Testis (tissue), 2 donors: ENCODE measurements at regions not wholly inside any gene's neighbourhood (a gene's known extent, or its start where the extent isn't known, plus 50 kb on each side); places are given as distances from the start of the nearest gene placed in this dataset.
A peak's percentile ranks its signal among the peaks of the same experiment; 100 is the strongest.

ENCODE experiments used
- DNase-seq: peaks from one replicate; pipeline ENCODE4 v3.0.0-alpha.2; 2019
- H3K27ac ChIP-seq, 2 donors: fragments of 200-600 bp; sonication (generic); one replicate each; pipeline ENCODE4 v1.5.1; 2019
- H3K27me3 ChIP-seq: fragments of 200-600 bp; sonication (generic); one replicate; pipeline ENCODE4 v1.5.1; 2019
- H3K36me3 ChIP-seq: fragments of 200-600 bp; sonication (generic); one replicate; pipeline ENCODE4 v1.5.1; 2017; ENCODE audit warnings: low read depth; ENCODE audit errors: missing control alignments
- H3K4me1 ChIP-seq: fragments of 200-600 bp; sonication (generic); one replicate; pipeline ENCODE4 v1.5.1; 2019
- H3K4me3 ChIP-seq, 2 donors: fragments of 200-600 bp; sonication (generic); one replicate each; pipeline ENCODE4 v1.5.1; 2017 to 2019
- H3K9me3 ChIP-seq: fragments of 200-600 bp; sonication (generic); one replicate; pipeline ENCODE4 v1.5.1; 2017
- CTCF ChIP-seq, 3 experiments: fragments of 450-650 bp in 2 of 3; fragments of 200-600 bp in 1 of 3; sonication (generic) in 1 of 3; IDR thresholded peaks; one replicate each; pipeline ENCODE4 v1.5.1; 2016 to 2019; ENCODE audit warnings: antibody characterized with exemption in 3 of 3, mild to moderate bottlenecking in 2 of 3, moderate library complexity in 1 of 3
- POLR2A ChIP-seq: fragments of 450-650 bp; IDR thresholded peaks from one replicate; pipeline ENCODE4 v1.6.1; 2017; ENCODE audit warnings: antibody characterized with exemption, mild to moderate bottlenecking, moderate library complexity
- WGBS, 2 donors: methylation state at CpG; one replicate each; pipeline ENCODE4 v1.1.5; 2018; 5-methylcytosine and 5-hydroxymethylcytosine counted together
- intact Hi-C: fragments of 100-400 bp; cut with DNase I; formaldehyde crosslinking; loops from one replicate; pipeline ENCODE4 v1.15.1; 2023; ENCODE audit warnings: low total_unique reads

- Histone ChIP-seq H3K36me3 (no peaks in the 10 kb centered on the region), H3K4me1 (peaks cover 5% of the 10 kb centered on the region), H3K27ac (peak overlapping the region in 1 of 2 donors; percentile 37), H3K4me3 (no peak overlapping the region), H3K27me3 (no peaks in the 10 kb centered on the region), H3K9me3 (no peaks in the 10 kb centered on the region)
- no peak for TF ChIP-seq CTCF (IDR thresholded peaks at IDR 0.05)
- TF ChIP-seq POLR2A, result no peak
- intact Hi-C loops, result loop anchor here (10.0 kb wide), 1 partner anchor 929 kb away; no protein-coding TSS in a partner anchor
- WGBS, 2 donors, result 62% methylated on average over 13 of the region's 13 CpGs
- peak; percentile 51 for DNase-seq
Measured at GRCh38 chr1:244273845-244274619, 177.7 kb downstream of the ADSS2 start.

GRCh38 chr1:244276646-244277045 is 175.1 kb downstream of the ADSS2 start:
- Histone ChIP-seq H3K36me3 (no peaks in the 10 kb centered on the region), H3K4me3 (no peak overlapping the region), H3K4me1 (peaks cover 5% of the 10 kb centered on the region), H3K9me3 (no peaks in the 10 kb centered on the region), H3K27ac (no peak overlapping the region), H3K27me3 (no peaks in the 10 kb centered on the region)
- no peak for DNase-seq
- TF ChIP-seq POLR2A, result no peak
- no peak for TF ChIP-seq CTCF (IDR thresholded peaks at IDR 0.05)
- 31 to 36% methylated on average over 3 of the region's 3 CpGs for WGBS, 2 donors
- intact Hi-C loops, result loop anchor here (10.0 kb wide), 1 partner anchor 932 kb away; no protein-coding TSS in a partner anchor

GRCh38 chr1:244280201-244280600 is 171.5 kb downstream of the ADSS2 start:
- TF ChIP-seq POLR2A (no peak), CTCF (IDR thresholded peaks at IDR 0.05) (no peak)
- H3K4me3 ChIP-seq, result no peak overlapping the region
- H3K36me3 ChIP-seq, result no peaks in the 10 kb centered on the region
- 67 to 72% methylated on average over 7 of the region's 7 CpGs for WGBS, 2 donors
- no peaks in the 10 kb centered on the region for H3K27me3 ChIP-seq
- no peaks in the 10 kb centered on the region for H3K9me3 ChIP-seq
- no peaks in the 10 kb centered on the region for H3K4me1 ChIP-seq
- DNase-seq, result no peak
- intact Hi-C loops, result no loop called here
- no peak overlapping the region for H3K27ac ChIP-seq

- TF ChIP-seq POLR2A (no peak), CTCF (IDR thresholded peaks at IDR 0.05) (no peak)
- Histone ChIP-seq H3K4me1 (no peaks in the 10 kb centered on the region), H3K36me3 (no peaks in the 10 kb centered on the region), H3K27me3 (no peaks in the 10 kb centered on the region), H3K27ac (no peak overlapping the region), H3K9me3 (no peaks in the 10 kb centered on the region), H3K4me3 (no peak overlapping the region)
- intact Hi-C loops, result no loop called here
- WGBS, 2 donors, result 39 to 40% methylated on average over 1 of the region's 1 CpG
- DNase-seq, result no peak
Measured at GRCh38 chr1:244280859-244281258, 170.8 kb downstream of the ADSS2 start.

- Histone ChIP-seq H3K36me3 (no peaks in the 10 kb centered on the region), H3K4me3 (no peak overlapping the region), H3K27me3 (no peaks in the 10 kb centered on the region), H3K27ac (no peak overlapping the region), H3K9me3 (no peaks in the 10 kb centered on the region), H3K4me1 (no peaks in the 10 kb centered on the region)
- intact Hi-C loops, result no loop called here
- DNase-seq, result no peak
- 78 to 83% methylated on average over 4 of the region's 4 CpGs for WGBS, 2 donors
- TF ChIP-seq CTCF (IDR thresholded peaks at IDR 0.05) (no peak), POLR2A (no peak)
Measured at GRCh38 chr1:244283772-244284171, 167.9 kb downstream of the ADSS2 start.
